ENCODE measurements at regions not wholly inside any gene's neighbourhood (a gene's known extent, or its start where the extent isn't known, plus 50 kb on each side); places are given as distances from the start of the nearest gene placed in this dataset.

GRCh38 chr10:131544495-131544894 lies 233.0 kb upstream of the TCERG1L start:
- H3K4me3 ChIP-seq (IDR thresholded peaks at IDR 0.05; ENCODE audit: insufficient read depth, low read depth, low read length), result no peak overlapping the region
- no peak overlapping the region for H3K4me2 ChIP-seq
- H2AFZ ChIP-seq (ENCODE audit: low read depth), result no peak overlapping the region
- H3K27me3 ChIP-seq (ENCODE audit: insufficient read depth, low read depth), result peaks cover 7% of the 10 kb centered on the region; the same call in 1 of the 2 replicates
- no peak overlapping the region for H3K27ac ChIP-seq
- no peak overlapping the region for H3K9ac ChIP-seq
- no peaks in the 10 kb centered on the region for H4K20me1 ChIP-seq (ENCODE audit: insufficient read depth)
- no peaks in the 10 kb centered on the region for H3K36me3 ChIP-seq (ENCODE audit: insufficient read depth)
- no peaks in the 10 kb centered on the region for H3K4me1 ChIP-seq (ENCODE audit: low read depth, poor library complexity, severe bottlenecking)
- no peaks in the 10 kb centered on the region for H3K79me2 ChIP-seq (ENCODE audit: insufficient read depth, low read depth)
- TF ChIP-seq, protein P1, sequence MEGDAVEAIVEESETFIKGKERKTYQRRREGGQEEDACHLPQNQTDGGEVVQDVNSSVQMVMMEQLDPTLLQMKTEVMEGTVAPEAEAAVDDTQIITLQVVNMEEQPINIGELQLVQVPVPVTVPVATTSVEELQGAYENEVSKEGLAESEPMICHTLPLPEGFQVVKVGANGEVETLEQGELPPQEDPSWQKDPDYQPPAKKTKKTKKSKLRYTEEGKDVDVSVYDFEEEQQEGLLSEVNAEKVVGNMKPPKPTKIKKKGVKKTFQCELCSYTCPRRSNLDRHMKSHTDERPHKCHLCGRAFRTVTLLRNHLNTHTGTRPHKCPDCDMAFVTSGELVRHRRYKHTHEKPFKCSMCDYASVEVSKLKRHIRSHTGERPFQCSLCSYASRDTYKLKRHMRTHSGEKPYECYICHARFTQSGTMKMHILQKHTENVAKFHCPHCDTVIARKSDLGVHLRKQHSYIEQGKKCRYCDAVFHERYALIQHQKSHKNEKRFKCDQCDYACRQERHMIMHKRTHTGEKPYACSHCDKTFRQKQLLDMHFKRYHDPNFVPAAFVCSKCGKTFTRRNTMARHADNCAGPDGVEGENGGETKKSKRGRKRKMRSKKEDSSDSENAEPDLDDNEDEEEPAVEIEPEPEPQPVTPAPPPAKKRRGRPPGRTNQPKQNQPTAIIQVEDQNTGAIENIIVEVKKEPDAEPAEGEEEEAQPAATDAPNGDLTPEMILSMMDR (conservative IDR thresholded peaks at IDR 0.05; ENCODE audit: low read depth, low read length), result no peak

DNA sequence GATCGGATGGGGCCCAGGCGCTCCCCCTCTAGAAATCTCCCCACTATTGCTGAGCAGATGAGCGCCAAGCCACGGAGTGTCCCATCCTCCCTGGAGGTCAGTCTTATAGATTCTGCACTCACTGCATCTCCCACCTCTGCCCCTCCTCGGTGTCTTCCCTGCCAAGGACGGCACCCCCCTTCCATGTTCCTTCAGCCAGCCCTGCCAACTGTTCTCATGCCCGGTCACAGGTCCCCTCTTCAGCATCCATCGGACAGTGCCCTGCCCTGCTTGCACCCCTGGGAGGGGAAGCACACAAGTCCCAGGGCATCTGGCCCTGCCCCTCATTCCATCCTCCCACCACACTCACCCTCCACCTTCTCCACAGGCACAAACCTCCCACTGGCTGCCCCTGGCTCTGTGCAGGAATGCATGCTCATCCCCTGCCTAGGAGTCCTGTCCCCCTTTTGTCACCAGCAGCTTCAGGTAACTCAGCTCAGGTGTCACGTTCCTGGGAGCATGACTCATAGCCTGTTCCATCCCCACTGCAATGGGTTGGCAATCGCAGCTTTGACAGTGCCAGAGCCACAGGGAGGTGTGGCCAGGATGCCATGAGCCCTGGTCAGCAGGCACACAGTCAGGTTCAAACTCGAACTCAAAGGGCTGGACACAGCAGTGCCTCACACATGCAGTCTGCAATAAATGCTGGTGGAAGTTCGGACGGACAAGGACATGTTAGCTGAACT lies 234.7 kb upstream of the TCERG1L start:
- no peak overlapping the region for H3K4me2 ChIP-seq
- no peak overlapping the region for H2AFZ ChIP-seq (ENCODE audit: low read depth)
- no peak overlapping the region for H3K4me3 ChIP-seq (IDR thresholded peaks at IDR 0.05; ENCODE audit: insufficient read depth, low read depth, low read length)
- H3K36me3 ChIP-seq (ENCODE audit: insufficient read depth), result no peaks in the 10 kb centered on the region
- no peaks in the 10 kb centered on the region for H3K79me2 ChIP-seq (ENCODE audit: insufficient read depth, low read depth)
- H3K27me3 ChIP-seq (ENCODE audit: insufficient read depth, low read depth), result peaks cover 5% of the 10 kb centered on the region; the same call in 1 of the 2 replicates
- H3K9ac ChIP-seq, result no peak overlapping the region
- no peaks in the 10 kb centered on the region for H3K4me1 ChIP-seq (ENCODE audit: low read depth, poor library complexity, severe bottlenecking)
- H4K20me1 ChIP-seq (ENCODE audit: insufficient read depth), result no peaks in the 10 kb centered on the region
- no peak overlapping the region for H3K27ac ChIP-seq
- TF ChIP-seq, protein P1 (conservative IDR thresholded peaks at IDR 0.05; ENCODE audit: low read depth, low read length), result no peak

- H3K27me3 ChIP-seq (ENCODE audit: insufficient read depth, low read depth), result peaks cover 5% of the 10 kb centered on the region; the same call in 1 of the 2 replicates
Observed at GRCh38 chr10:131547129-131547799, 235.7 kb upstream of the TCERG1L start.

DNA sequence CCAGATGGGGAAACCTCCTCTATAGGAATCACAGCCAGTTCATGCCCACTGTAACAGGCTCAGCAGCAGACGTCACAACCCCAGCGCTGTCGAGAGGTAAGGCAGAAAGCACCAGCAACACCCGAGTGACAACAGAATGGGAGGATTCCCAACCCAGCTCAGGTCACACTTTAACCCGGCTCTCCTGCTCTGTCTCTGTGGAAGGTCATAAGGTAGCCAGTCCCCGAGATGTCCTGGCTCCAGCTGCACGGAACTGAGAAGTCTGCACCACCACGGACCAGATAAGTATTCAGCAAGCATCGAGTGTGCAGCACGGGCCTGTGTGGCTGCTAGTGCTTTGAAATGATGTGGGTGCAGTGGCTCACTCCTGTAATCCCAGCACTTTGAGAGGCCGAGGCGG lies 236.7 kb upstream of the TCERG1L start:
- no peak overlapping the region for H3K9ac ChIP-seq

More at GRCh38 chr10:131547129-131547799, 235.7 kb upstream of the TCERG1L start:
- Histone ChIP-seq H3K9ac (no peak overlapping the region), H2AFZ (ENCODE audit: low read depth) (no peak overlapping the region), H3K4me2 (no peak overlapping the region), H3K4me1 (ENCODE audit: low read depth, poor library complexity, severe bottlenecking) (no peaks in the 10 kb centered on the region), H3K27ac (no peak overlapping the region), H3K79me2 (ENCODE audit: insufficient read depth, low read depth) (no peaks in the 10 kb centered on the region), H3K4me3 (IDR thresholded peaks at IDR 0.05; ENCODE audit: insufficient read depth, low read depth, low read length) (no peak overlapping the region), H4K20me1 (ENCODE audit: insufficient read depth) (no peaks in the 10 kb centered on the region), H3K36me3 (ENCODE audit: insufficient read depth) (no peaks in the 10 kb centered on the region)
- TF ChIP-seq, protein P1 (conservative IDR thresholded peaks at IDR 0.05; ENCODE audit: low read depth, low read length), result no peak

More for the DNA sequence above, 236.7 kb upstream of the TCERG1L start:
- peaks cover 5% of the 10 kb centered on the region; the same call in 1 of the 2 replicates for H3K27me3 ChIP-seq (ENCODE audit: insufficient read depth, low read depth)
- no peak overlapping the region for H3K4me3 ChIP-seq (IDR thresholded peaks at IDR 0.05; ENCODE audit: insufficient read depth, low read depth, low read length)
- H3K79me2 ChIP-seq (ENCODE audit: insufficient read depth, low read depth), result no peaks in the 10 kb centered on the region
- no peaks in the 10 kb centered on the region for H3K4me1 ChIP-seq (ENCODE audit: low read depth, poor library complexity, severe bottlenecking)
- H4K20me1 ChIP-seq (ENCODE audit: insufficient read depth), result no peaks in the 10 kb centered on the region
- no peak overlapping the region for H3K4me2 ChIP-seq
- TF ChIP-seq, protein P1 (conservative IDR thresholded peaks at IDR 0.05; ENCODE audit: low read depth, low read length), result no peak
- no peak overlapping the region for H2AFZ ChIP-seq (ENCODE audit: low read depth)
- no peak overlapping the region for H3K27ac ChIP-seq
- no peaks in the 10 kb centered on the region for H3K36me3 ChIP-seq (ENCODE audit: insufficient read depth)
